Right lung (tissue), 2 donors: ENCODE measurements at regions not wholly inside any gene's neighbourhood (a gene's known extent, or its start where the extent isn't known, plus 50 kb on each side); places are given as distances from the start of the nearest gene placed in this dataset.
A peak's percentile ranks its signal among the peaks of the same experiment; 100 is the strongest.
"Not testable (repeated sequence)": the region's sequence is repeated elsewhere in the genome, so short reads cannot be mapped to it uniquely, and the experiment has no call there.

Experiments
- DNase-seq, 2 donors: peaks; one replicate each; pipeline ENCODE4 v3.0.0-alpha.2; 2013

DNA sequence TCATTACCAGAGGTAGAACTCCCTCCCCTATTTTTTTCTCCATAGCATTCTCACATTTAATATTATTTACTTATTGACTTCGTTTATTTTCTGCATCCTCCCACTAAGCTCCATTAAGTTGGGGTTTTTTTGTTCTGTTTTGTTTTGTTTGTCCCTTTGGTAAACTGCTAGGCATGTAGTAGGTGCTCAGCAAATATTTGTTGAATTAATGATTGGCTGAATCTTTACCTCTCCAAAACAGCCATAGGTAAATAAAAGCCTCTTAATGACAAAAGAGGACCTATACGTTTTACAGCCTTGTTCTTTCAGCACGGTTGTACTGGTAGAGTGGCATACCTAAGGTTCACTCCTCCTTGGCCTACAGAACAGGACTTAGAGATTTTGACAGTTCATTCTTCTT, 52.0 kb downstream of the PRORP start:
- DNase-seq = no peak

DNA sequence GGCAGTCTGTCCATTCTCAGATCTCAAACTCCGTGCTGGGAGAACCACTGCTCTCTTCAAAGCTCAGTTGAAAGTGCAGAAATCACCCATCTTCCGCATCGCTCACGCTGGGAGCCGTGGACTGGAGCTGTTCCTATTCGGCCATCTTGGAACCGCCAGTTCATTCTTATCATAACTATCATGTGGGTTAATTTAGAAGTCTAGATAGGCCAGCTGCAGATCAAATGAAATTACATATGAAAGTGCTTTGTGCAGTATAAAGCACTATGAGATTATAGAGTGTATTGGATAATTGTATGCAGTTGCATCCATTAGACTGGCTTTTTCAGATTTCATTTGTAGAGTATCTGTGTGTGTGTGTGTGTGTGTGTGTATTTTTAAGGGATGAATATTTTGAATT, 57.8 kb downstream of the PRORP start:
- DNase-seq = no peak

- DNase-seq = not testable (repeated sequence)
These were observed 62.5 kb downstream of the PRORP start for GRCh38 chr14:35184891-35185290.

GRCh38 chr14:35189422-35189821, 67.1 kb downstream of the PRORP start:
- no peak for DNase-seq

DNA sequence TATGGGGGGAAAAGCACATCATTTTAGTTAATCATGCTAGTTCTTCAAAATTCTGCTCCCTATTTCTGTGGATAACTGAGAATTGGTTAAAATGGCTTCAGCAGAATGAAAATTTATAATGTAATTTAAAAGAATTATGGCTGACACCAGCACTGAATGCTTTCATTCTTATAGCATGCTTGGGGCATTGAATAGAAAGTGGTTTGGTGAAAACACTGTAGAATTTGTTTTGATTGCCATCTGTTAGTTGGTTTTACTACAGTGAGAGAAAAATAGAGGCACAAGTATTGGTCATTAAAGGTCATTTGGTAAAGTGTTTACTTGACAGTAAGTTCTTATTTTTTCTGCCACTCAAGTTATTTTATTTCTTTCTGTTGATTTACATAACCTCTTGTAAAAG, 70.8 kb downstream of the PRORP start:
- DNase-seq = no peak

GRCh38 chr14:35194183-35194582, 71.8 kb downstream of the PRORP start:
- not testable (repeated sequence) for DNase-seq

DNA sequence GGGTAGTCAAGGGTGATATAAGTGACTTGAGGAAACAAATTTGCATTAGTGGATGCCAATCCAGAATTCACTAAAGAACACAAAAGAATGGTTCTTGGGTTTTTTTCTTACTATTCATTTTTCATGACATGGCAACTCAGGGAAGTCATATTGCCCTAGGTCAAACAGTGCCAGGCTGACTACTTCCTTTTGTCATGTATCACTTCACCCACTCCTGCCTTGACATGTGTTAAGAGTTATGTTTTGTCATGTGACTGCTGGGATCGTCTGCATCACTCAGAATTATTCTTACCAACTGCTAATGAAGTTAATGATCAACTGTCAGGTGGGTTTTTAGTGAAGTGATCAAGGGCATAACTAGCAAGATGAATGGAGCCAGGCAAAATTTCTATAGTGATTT, 74.2 kb downstream of the PRORP start:
- no peak for DNase-seq

DNA sequence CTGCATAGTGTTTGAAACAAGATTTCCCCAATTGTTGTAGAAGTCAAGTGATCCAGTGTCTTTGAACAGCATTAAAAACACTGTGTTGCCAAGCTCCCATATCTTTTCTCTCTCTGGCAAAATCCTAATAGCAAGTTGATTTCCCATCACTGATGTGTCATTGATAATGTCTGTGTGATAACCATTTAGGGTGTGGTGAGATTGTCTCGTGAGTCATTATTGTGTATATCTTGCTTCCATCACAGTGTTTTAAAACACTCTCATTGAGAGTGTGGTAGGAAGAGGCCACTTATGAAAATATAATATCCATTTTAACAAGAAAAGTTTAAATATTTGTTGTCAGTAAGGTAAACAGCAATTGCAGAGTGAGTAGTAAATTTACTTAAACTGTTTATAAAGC, 74.7 kb downstream of the PRORP start:
- DNase-seq = no peak

- no peak for DNase-seq
These were observed 78.7 kb downstream of the PRORP start for GRCh38 chr14:35201066-35201465.

DNA sequence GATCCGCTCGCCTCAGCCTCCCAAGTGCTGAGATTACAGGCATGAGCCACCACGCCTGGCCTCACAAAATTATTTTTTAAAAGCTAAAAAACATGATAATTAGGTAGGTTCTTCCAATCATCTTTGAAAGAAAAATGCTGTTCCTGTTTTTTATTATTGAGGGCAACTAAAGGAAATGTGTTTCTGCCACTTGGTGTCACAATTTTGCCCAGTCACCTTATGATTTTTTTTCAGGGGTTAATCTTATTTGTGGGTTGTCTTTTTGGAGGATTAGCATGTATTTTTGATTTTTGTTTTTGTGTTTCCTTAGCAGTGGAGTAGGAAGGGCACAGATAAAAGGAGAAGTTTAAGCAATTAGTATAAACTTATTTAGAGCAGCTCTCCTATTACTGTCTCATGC, 79.8 kb downstream of the PRORP start:
- DNase-seq = no peak

DNA sequence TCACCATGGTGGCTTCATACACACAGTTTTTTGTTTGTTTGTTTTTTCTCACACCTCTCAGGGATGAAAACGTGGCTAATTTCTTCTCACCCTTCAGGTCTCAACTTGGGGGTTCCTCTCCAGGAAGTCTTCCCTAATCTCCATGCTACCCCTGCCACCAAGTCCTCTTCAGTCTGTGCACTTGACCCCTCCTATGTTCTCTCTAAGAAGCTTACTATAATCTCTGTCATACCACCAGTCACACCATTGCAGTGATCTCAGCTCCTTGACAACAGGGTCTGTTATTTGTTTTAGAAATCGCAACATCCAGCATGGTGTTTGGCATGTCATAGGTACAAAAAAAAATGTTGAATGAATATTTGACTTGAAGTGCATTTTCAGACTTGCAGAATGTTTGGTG, 83.4 kb downstream of the PRORP start:
- no peak for DNase-seq

GRCh38 chr14:35211067-35211466, 81.1 kb upstream of the PSMA6 start:
- no peak for DNase-seq

DNA sequence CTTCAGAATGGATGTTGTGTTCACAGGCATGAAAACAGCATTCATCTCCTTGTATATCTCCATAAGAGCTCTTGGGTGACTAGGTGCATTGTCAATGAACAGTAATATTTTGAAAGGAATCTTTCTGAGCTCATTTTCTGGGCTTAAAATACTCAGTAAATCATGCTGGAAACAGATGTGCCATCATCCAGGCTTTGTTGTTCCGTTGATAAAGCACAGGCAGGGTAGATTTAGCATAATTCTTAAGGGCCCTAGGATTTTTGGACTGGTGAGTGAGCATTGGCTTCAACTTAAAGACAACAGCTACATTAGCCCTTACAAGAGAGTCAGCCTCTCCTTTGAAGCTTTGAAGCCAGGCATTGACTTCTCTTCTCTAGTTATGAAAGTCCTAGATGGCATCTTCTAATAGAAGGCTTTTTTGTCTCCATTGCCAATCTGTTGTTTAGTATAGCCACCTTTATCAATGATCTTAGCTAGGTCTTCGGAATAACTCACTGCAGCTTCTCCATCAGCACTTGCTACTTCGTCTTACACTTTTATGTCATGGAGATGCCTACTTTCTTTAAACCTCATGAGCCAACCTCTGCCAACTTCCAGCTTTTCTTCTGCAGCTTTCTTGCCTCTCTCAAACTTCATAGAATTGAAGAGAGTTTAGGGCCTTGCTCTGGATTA, 79.6 kb upstream of the PSMA6 start:
- no peak for DNase-seq

DNA sequence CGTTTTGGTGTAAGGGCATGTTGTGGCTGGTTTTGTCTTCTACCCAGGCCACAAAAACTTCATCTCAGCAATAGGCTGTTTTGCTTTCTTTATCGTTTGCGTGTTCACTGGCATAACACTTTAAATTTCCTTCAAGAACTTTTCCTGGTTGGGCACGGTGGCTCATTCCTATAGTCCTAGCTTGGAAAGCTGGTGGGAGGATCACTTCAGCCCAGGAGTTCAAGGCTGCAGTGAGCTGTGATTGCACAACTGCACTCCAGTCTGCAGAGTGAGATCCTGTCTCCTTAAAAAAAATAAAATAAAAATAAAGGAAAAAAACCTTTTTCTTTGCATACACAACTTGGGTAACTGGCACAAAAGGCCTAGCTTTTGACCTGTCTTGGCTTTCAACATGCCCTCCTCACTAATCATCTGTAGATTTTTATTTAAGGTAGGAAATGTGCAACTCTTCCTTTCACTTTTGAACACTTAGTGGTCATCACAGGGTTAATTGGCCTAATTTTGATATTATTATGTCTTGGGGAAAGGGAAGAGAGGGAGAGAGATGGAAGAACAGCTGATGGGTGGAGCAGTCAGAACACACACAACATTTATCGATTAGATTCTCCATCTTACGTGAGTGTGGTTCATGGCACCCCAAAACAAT, 78.9 kb upstream of the PSMA6 start:
- DNase-seq = no peak

GRCh38 chr14:35213869-35214387, 78.3 kb upstream of the PSMA6 start:
- DNase-seq = no peak

DNA sequence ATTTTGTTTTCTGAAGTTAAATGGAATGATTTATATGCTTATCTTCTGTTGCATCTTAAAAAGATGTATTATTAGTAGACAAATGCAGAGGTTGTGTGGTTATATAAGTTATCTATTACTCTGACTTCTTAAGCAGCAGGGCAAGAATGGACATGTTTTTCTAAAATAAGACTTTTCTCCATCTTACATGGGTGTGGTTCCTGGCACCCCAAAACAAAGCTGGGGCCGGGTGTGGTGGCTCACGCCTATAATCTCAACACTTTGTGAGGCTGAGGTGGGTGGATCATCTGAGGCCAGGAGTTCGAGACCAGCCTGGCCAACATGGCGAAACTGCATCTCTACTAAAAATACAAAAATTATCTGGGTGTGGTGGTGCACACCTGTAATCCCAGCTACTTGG, 77.8 kb upstream of the PSMA6 start:
- not testable (repeated sequence) for DNase-seq

DNA sequence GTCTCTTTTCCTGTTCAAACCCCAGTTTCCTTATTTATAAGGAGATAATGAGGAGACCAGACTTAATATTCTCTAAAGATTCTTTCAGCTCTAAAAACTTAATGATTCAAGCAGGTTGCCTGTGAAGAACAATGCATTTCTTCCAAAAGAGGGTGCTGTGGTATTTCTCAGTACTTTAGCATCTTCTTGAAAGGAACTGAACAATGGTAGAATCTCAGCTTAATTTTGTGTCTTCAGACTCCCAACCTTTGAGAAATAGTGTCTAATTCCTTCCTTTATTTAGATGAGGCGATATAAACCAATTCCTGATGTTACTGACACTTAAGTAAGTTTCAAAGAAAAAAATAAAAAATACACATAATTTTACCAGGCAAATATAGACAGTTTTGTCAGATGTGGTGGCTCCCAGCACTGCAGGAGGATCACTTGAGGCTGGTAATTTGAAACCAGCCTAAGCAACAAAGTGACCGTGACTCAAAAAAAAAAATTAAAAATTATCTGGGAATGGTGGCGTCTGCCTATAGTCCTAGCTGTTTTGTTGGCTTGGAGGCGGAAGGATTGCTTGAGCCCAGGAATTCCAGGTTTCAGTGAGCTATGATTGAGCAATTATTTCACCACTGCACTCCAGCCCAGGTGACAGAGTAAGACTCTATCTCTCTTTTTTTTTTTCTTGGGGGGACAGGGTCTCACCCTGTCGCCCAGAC, 76.9 kb upstream of the PSMA6 start:
- peak in 1 of 2 donors; percentile 40 for DNase-seq

DNA sequence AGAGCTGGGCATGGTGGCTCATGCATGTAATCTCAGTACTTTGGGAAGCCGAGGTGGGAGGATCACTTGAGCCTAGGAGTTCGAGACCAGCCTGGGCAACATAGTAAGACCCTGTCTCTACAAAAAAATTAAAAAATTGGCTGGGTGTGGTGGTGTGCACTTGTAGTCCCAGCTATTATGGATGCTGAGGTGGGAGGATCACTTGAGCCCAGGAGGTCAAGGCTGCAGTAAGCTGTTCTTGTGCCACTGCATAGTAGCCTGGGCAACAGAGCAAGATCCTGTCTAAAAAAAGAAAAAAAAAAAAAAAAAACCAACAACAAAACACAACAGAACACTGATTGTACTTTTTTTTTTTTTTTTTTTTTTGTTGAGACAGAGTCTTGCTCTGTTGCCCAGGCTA, 74.0 kb upstream of the PSMA6 start:
- DNase-seq = not testable (repeated sequence)

GRCh38 chr14:35218963-35219362, 73.2 kb upstream of the PSMA6 start:
- no peak for DNase-seq

GRCh38 chr14:35220027-35220676, 72.0 kb upstream of the PSMA6 start:
- no peak for DNase-seq

DNA sequence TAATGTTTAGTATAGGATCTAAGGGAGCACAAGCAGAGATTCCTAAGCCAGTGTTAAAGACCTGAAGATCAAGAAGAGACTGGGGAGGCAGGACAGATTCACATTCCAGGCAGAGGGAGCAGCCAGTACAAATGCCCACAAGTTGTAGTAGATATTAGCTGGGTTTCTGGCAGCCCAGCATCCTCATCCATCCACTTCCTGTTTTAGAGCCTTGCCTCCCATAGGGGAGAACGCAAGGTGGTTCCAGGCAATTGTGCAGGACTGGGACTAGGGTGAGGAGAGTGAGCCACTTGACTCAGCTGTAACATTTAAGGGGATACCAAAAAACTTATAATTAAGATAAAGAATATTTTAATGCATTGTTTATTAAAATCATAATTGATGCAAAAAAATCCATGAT, 71.3 kb upstream of the PSMA6 start:
- no peak for DNase-seq

DNA sequence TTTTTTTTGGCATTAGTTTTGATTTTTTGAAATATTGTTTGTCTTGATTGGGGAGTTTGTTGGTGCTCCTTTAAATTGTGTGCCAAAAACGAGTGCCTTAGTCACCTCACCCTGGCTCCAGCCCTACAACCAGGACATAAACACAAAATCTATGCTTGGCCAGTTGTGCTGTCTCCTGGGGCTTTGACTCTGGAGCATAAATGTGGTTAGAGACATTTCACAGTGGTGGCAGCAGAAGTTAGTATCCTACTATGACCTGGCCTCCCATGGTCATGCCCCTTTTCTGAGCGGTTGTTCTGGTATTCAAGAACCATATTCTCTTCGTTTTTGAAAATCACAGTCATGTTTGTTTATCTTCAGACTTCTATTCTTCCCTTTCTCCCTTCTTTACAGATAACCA, 70.7 kb upstream of the PSMA6 start:
- DNase-seq = no peak

- no peak for DNase-seq
These were observed 69.9 kb upstream of the PSMA6 start for GRCh38 chr14:35222324-35222723.
